ENCODE measurements at regions not wholly inside any gene's neighbourhood (a gene's known extent, or its start where the extent isn't known, plus 50 kb on each side); places are given as distances from the start of the nearest gene placed in this dataset.

GRCh38 chr3:95210878-95211277 is 1148.0 kb downstream of the NSUN3 start:
- TF ChIP-seq, protein P1, sequence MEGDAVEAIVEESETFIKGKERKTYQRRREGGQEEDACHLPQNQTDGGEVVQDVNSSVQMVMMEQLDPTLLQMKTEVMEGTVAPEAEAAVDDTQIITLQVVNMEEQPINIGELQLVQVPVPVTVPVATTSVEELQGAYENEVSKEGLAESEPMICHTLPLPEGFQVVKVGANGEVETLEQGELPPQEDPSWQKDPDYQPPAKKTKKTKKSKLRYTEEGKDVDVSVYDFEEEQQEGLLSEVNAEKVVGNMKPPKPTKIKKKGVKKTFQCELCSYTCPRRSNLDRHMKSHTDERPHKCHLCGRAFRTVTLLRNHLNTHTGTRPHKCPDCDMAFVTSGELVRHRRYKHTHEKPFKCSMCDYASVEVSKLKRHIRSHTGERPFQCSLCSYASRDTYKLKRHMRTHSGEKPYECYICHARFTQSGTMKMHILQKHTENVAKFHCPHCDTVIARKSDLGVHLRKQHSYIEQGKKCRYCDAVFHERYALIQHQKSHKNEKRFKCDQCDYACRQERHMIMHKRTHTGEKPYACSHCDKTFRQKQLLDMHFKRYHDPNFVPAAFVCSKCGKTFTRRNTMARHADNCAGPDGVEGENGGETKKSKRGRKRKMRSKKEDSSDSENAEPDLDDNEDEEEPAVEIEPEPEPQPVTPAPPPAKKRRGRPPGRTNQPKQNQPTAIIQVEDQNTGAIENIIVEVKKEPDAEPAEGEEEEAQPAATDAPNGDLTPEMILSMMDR (IDR thresholded peaks at IDR 0.05), result no peak
- TF ChIP-seq EZH2 (IDR thresholded peaks at IDR 0.05; ENCODE audit: borderline replicate concordance, insufficient read depth, low read depth, low read length, poor library complexity, severe bottlenecking), result no peak

Measured in B cell (primary cell).